Gastroesophageal sphincter (tissue), 3 donors: ENCODE measurements at regions not wholly inside any gene's neighbourhood (a gene's known extent, or its start where the extent isn't known, plus 50 kb on each side); places are given as distances from the start of the nearest gene placed in this dataset.

Experiments
- CTCF ChIP-seq, 4 experiments: fragments of 200-600 bp in 2 of 4; fragments of 450-650 bp in 2 of 4; sonication (generic) in 1 of 4; IDR thresholded peaks; one replicate each; pipeline ENCODE4 v1.5.1; 2017 to 2019; ENCODE audit warnings: antibody characterized with exemption in 4 of 4, mild to moderate bottlenecking in 2 of 4, moderate library complexity in 2 of 4
- EP300 ChIP-seq: sonication (generic); formaldehyde crosslinking; IDR thresholded peaks from one replicate; pipeline ENCODE4 v1.6.1; 2017; ENCODE audit warnings: antibody characterized with exemption, mild to moderate bottlenecking

DNA sequence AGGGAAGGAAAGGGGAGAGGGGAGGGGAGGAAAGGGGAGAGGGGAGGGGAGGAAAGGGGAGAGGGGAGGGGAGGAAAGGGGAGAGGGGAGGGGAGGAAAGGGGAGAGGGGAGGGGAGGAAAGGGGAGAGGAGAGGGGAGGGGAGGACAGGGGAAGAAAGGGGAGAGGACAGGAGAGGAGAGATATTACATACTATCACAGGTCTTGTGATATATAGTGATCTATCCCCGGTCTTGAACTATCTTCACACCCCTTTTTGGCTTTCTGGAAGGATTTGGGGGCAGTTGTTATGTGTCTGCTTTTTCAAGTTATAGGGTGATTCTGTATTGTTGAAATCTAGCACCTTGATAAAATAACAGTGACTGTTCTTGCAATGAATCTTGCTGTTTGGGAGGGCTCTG, 92.1 kb upstream of the ID2 start:
- TF ChIP-seq CTCF (IDR thresholded peaks at IDR 0.05) (no peak), EP300 (no peak)
